ENCODE measurements at regions not wholly inside any gene's neighbourhood (a gene's known extent, or its start where the extent isn't known, plus 50 kb on each side); places are given as distances from the start of the nearest gene placed in this dataset.

GRCh38 chr2:44833171-44834069, 108.1 kb upstream of the SIX3 start:
- ChIA-PET CTCF (ENCODE audit: low intra/inter-chr PET ratio, low total read pairs) (no interaction called here), POLR2A (no interaction called here)
- Histone ChIP-seq H4K20me1 (ENCODE audit: insufficient read depth, low read length) (no peaks in the 10 kb centered on the region), H3K9ac (ENCODE audit: insufficient read depth, low read depth, low read length) (no peak overlapping the region), H3K27me3 (ENCODE audit: control insufficient read depth in 1 of 2, insufficient read depth in 2 of 2, low read length in 2 of 2) (peaks cover 0 to 27% of the 10 kb centered on the region in 2 experiments; a peak in 4 of 5 replicates), H3K9me3 (ENCODE audit: low read length) (no peaks in the 10 kb centered on the region), H3K36me3 (replicated peaks in 1 of 2; ENCODE audit: control insufficient read depth in 1 of 2, insufficient read depth in 2 of 2, low read length in 2 of 2) (no peaks in the 10 kb centered on the region), H3K4me2 (ENCODE audit: low read depth, low read length) (no peak overlapping the region), H3K4me3 (replicated peaks in 1 of 3; ENCODE audit: insufficient read depth in 1 of 3, low read depth in 2 of 3, low read length in 3 of 3) (no peak overlapping the region), H3K27ac (ENCODE audit: extremely low read length, insufficient read depth, low read length) (no peak overlapping the region), H2AFZ (ENCODE audit: low read length) (no peak overlapping the region), H3K79me2 (ENCODE audit: insufficient read depth, low read length) (no peaks in the 10 kb centered on the region), H3K4me1 (ENCODE audit: insufficient read depth, low read length) (no peaks in the 10 kb centered on the region)
- DNase-seq (ENCODE audit: low spot score) (no peak), FAIRE-seq (no peak), ATAC-seq (no peak)
- intact Hi-C loops (cut with micrococcal nuclease; ENCODE audit: unreplicated experiment), result no loop called here
- no TSS peak for BruUV-seq (replicated peaks)
- 32% methylated on average over 6 of the region's 6 CpGs for WGBS (ENCODE audit: low lambda C conversion rate)
- in situ Hi-C loops (cut with HindIII; ENCODE audit: extremely low pct_ligation_motif_present, low pct_unique_long_range_greater_than_20kb), result no loop called here
- no peak for TF ChIP-seq HIVEP1 (CRISPR knock-in tag; IDR thresholded peaks at IDR 0.05)
- no peak for TF ChIP-seq SNRNP70 (IDR thresholded peaks at IDR 0.05; ENCODE audit: low read depth, low read length)
- TF ChIP-seq ZNF598 (CRISPR knock-in tag; IDR thresholded peaks at IDR 0.05; ENCODE audit: borderline replicate concordance), result no peak
- no peak for TF ChIP-seq ZBTB40 (IDR thresholded peaks at IDR 0.05)
- no peak for TF ChIP-seq ZBTB40 (CRISPR knock-in tag; IDR thresholded peaks at IDR 0.05)
- TF ChIP-seq ELF4 (CRISPR knock-in tag; IDR thresholded peaks at IDR 0.05; ENCODE audit: borderline replicate concordance), result no peak
- TF ChIP-seq, protein P1, sequence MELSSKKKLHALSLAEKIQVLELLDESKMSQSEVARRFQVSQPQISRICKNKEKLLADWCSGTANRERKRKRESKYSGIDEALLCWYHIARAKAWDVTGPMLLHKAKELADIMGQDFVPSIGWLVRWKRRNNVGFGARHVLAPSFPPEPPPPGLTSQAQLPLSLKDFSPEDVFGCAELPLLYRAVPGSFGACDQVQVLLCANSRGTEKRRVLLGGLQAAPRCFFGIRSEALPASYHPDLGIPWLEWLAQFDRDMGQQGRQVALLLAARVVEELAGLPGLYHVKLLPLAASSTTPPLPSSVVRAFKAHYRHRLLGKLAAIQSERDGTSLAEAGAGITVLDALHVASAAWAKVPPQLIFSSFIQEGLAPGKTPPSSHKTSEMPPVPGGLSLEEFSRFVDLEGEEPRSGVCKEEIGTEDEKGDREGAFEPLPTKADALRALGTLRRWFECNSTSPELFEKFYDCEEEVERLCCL (CRISPR knock-in tag; IDR thresholded peaks at IDR 0.05; ENCODE audit: borderline replicate concordance), result no peak
- TF ChIP-seq ZFP37 (CRISPR knock-in tag; IDR thresholded peaks at IDR 0.05; ENCODE audit: borderline replicate concordance), result no peak
- no peak for TF ChIP-seq MBD4 (IDR thresholded peaks at IDR 0.05; ENCODE audit: borderline replicate concordance, low read length)
- no peak for TF ChIP-seq ZNF20 (CRISPR knock-in tag; IDR thresholded peaks at IDR 0.05)
- no peak for TF ChIP-seq SRSF1 (optimal IDR thresholded peaks at IDR 0.05; ENCODE audit: low read depth, low read length)
- TF ChIP-seq ZNF124 (CRISPR knock-in tag; IDR thresholded peaks at IDR 0.05), result no peak
- TF ChIP-seq KLF12 (CRISPR knock-in tag; IDR thresholded peaks at IDR 0.05; ENCODE audit: borderline replicate concordance), result no peak
- TF ChIP-seq NFYB (CRISPR knock-in tag; IDR thresholded peaks at IDR 0.05), result no peak
